ENCODE measurements at regions not wholly inside any gene's neighbourhood (a gene's known extent, or its start where the extent isn't known, plus 50 kb on each side); places are given as distances from the start of the nearest gene placed in this dataset.

DNA sequence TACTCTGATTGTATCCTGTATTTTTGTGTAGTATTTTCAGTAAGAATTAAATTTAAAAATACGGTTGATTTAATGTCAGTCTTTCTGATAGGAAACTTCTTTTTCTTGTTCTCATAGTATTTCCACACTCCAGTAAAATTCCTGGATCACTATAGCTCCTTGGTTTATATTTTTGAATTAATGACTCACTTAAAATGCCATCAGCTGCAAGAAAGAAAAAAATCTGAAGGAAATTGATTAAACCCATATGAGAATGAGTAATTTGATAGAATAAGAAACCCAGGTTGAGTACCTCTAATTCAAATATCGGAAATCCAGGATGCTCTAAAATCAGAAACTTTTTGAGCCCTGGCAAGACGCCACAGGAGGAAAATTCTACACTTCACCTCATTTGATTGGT lies 186.8 kb upstream of the RND3 start:
- TF ChIP-seq, protein P1, sequence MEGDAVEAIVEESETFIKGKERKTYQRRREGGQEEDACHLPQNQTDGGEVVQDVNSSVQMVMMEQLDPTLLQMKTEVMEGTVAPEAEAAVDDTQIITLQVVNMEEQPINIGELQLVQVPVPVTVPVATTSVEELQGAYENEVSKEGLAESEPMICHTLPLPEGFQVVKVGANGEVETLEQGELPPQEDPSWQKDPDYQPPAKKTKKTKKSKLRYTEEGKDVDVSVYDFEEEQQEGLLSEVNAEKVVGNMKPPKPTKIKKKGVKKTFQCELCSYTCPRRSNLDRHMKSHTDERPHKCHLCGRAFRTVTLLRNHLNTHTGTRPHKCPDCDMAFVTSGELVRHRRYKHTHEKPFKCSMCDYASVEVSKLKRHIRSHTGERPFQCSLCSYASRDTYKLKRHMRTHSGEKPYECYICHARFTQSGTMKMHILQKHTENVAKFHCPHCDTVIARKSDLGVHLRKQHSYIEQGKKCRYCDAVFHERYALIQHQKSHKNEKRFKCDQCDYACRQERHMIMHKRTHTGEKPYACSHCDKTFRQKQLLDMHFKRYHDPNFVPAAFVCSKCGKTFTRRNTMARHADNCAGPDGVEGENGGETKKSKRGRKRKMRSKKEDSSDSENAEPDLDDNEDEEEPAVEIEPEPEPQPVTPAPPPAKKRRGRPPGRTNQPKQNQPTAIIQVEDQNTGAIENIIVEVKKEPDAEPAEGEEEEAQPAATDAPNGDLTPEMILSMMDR (IDR thresholded peaks at IDR 0.05; ENCODE audit: low read depth, low read length, poor library complexity, severe bottlenecking), result no peak
- no peak for TF ChIP-seq EZH2phosphoT487 (IDR thresholded peaks at IDR 0.05; ENCODE audit: borderline replicate concordance, low read length)

Measured in DOHH2 (cell line).